Stimulated activated CD4-positive, alpha-beta T cell treated with anti-CD3 and anti-CD28 coated beads, TNF-alpha, amount 100 ng/mL, for 48 hours (primary cell): ENCODE measurements at regions not wholly inside any gene's neighbourhood (a gene's known extent, or its start where the extent isn't known, plus 50 kb on each side); places are given as distances from the start of the nearest gene placed in this dataset.
"Not testable (repeated sequence)": the region's sequence is repeated elsewhere in the genome, so short reads cannot be mapped to it uniquely, and the experiment has no call there.

Experiments
- DNase-seq, 3 donors: peaks; one replicate each; pipeline ENCODE4 v3.0.0-alpha.2; 2020; ENCODE audit warnings: low read depth in 3 of 3

- DNase-seq = not testable (repeated sequence)
Observed at GRCh38 chr5:92029792-92030191, 646.7 kb upstream of the ARRDC3 start.

- no peak for DNase-seq
Observed at GRCh38 chr5:92023555-92023954, 640.4 kb upstream of the ARRDC3 start.

GRCh38 chr5:92023141-92023471 is 640.0 kb upstream of the ARRDC3 start:
- DNase-seq = no peak

GRCh38 chr5:92022415-92023140 is 639.5 kb upstream of the ARRDC3 start:
- no peak for DNase-seq

- no peak for DNase-seq
Observed at GRCh38 chr5:92019376-92019990, 636.4 kb upstream of the ARRDC3 start.

GRCh38 chr5:92017776-92018175 is 634.7 kb upstream of the ARRDC3 start:
- no peak for DNase-seq

GRCh38 chr5:92011845-92012244 is 628.7 kb upstream of the ARRDC3 start:
- not testable (repeated sequence) for DNase-seq

GRCh38 chr5:92003806-92004205 is 620.7 kb upstream of the ARRDC3 start:
- no peak for DNase-seq

- no peak for DNase-seq
Observed at GRCh38 chr5:92002721-92003274, 619.7 kb upstream of the ARRDC3 start.

- DNase-seq = no peak
Observed at GRCh38 chr5:91998774-91999173, 615.7 kb upstream of the ARRDC3 start.

- no peak for DNase-seq
Observed at GRCh38 chr5:91983869-91984268, 600.8 kb upstream of the ARRDC3 start.

- no peak for DNase-seq
Observed at GRCh38 chr5:91978221-91978882, 595.2 kb upstream of the ARRDC3 start.

- DNase-seq = no peak
Observed at GRCh38 chr5:91977579-91977978, 594.5 kb upstream of the ARRDC3 start.

- DNase-seq = no peak
Observed at GRCh38 chr5:91976451-91976850, 593.3 kb upstream of the ARRDC3 start.

GRCh38 chr5:91963166-91963565 is 580.0 kb upstream of the ARRDC3 start:
- DNase-seq = no peak

- no peak for DNase-seq
Observed at GRCh38 chr5:91957666-91958065, 574.5 kb upstream of the ARRDC3 start.

GRCh38 chr5:91956738-91957137 is 573.6 kb upstream of the ARRDC3 start:
- DNase-seq = no peak

GRCh38 chr5:91955610-91956009 is 572.5 kb upstream of the ARRDC3 start:
- DNase-seq = no peak

- no peak for DNase-seq
Observed at GRCh38 chr5:91954136-91954535, 571.0 kb upstream of the ARRDC3 start.

GRCh38 chr5:91950328-91950727 is 567.2 kb upstream of the ARRDC3 start:
- DNase-seq = no peak

GRCh38 chr5:91946870-91947269 is 563.8 kb upstream of the ARRDC3 start:
- no peak for DNase-seq

GRCh38 chr5:91941588-91941987 is 558.5 kb upstream of the ARRDC3 start:
- no peak for DNase-seq

GRCh38 chr5:91938441-91938840 is 555.3 kb upstream of the ARRDC3 start:
- DNase-seq = no peak
